IMR-90 (cell line): ENCODE measurements at regions not wholly inside any gene's neighbourhood (a gene's known extent, or its start where the extent isn't known, plus 50 kb on each side); places are given as distances from the start of the nearest gene placed in this dataset.

Experiments used
- ATAC-seq: fragments of 200-7000 bp; cut with Tn5 transposase; 2 replicates; pipeline ENCODE4 v1.9.1; 2020; ENCODE audit warnings: low read depth, mild to moderate bottlenecking, moderate library complexity
- BruUV-seq: library from RNA; stranded (reverse); fragments of 400-500 nt; replicated peaks from 2 replicates; lab custom pipeline; 2021; lab: Mats Ljungman, UMichigan
- CTCF ChIA-PET: fragments of 300-600 bp; formaldehyde crosslinking; extraction: SDS; loops from one replicate; lab custom pipeline; 2021; ENCODE audit warnings: antibody characterized with exemption; lab: Yijun Ruan, JAX
- POLR2A ChIA-PET: fragments of 300-600 bp; sonication (Branson Sonifier 250); formaldehyde crosslinking; loops from one replicate; lab custom pipeline; 2022; ENCODE audit warnings: antibody characterized with exemption; ENCODE audit not compliant: unreplicated experiment; lab: Charles Lee
- DNase-seq: peaks from one replicate; pipeline ENCODE4 v3.0.0; 2013
- H2AFZ ChIP-seq: replicated peaks from 2 replicates; pipeline ENCODE3; 2013; ENCODE audit warnings: low read length, mild to moderate bottlenecking; ENCODE audit not compliant: poor library complexity
- H2AK5ac ChIP-seq: 2 replicates; pipeline ENCODE4 v1.6.1; 2013; ENCODE audit warnings: low read depth, low read length, inconsistent platforms
- H2AK9ac ChIP-seq: replicated peaks from 2 replicates; pipeline ENCODE3; 2013; ENCODE audit warnings: mild to moderate bottlenecking, low read depth, low read length, moderate library complexity; ENCODE audit not compliant: poor library complexity
- H2BK120ac ChIP-seq: 2 replicates; pipeline ENCODE4 v1.6.1; 2013; ENCODE audit warnings: low read depth, low read length, inconsistent platforms
- H2BK15ac ChIP-seq: 3 replicates; pipeline ENCODE4 v1.6.1; 2013; ENCODE audit warnings: low read depth, low read length, inconsistent platforms
- H2BK20ac ChIP-seq: 2 replicates; pipeline ENCODE4 v1.6.1; 2013; ENCODE audit warnings: low read depth, mild to moderate bottlenecking, inconsistent platforms, low read length, moderate library complexity
- H2BK5ac ChIP-seq: 2 replicates; pipeline ENCODE4 v1.6.1; 2013; ENCODE audit warnings: mild to moderate bottlenecking, low read depth, low read length, inconsistent platforms; ENCODE audit not compliant: poor library complexity, severe bottlenecking
- H3K14ac ChIP-seq: replicated peaks from 2 replicates; pipeline ENCODE4 v1.6.1; 2013; ENCODE audit warnings: low read depth, low read length, inconsistent platforms
- H3K18ac ChIP-seq: 2 replicates; pipeline ENCODE4 v1.6.1; 2013; ENCODE audit warnings: low read depth, low read length, control low read depth
- H3K23ac ChIP-seq: 2 replicates; pipeline ENCODE4 v1.6.1; 2013; ENCODE audit warnings: low read depth, low read length, inconsistent platforms
- H3K27ac ChIP-seq: 2 replicates; pipeline ENCODE4 v1.5.1; 2013; ENCODE audit warnings: mild to moderate bottlenecking, control low read depth, low read length; ENCODE audit not compliant: insufficient read depth
- H3K27me3 ChIP-seq: 2 replicates; pipeline ENCODE4 v1.6.1; 2013; ENCODE audit warnings: low read length; ENCODE audit not compliant: control insufficient read depth, insufficient read depth
- H3K36me3 ChIP-seq: 2 replicates; pipeline ENCODE4 v1.6.1; 2013; ENCODE audit warnings: low read length, mixed read lengths; ENCODE audit not compliant: control insufficient read depth, insufficient read depth
- H3K4ac ChIP-seq: 2 replicates; pipeline ENCODE4 v1.6.1; 2013; ENCODE audit warnings: low read depth, low read length, inconsistent platforms
- H3K4me1 ChIP-seq: 2 replicates; pipeline ENCODE4 v1.6.1; 2013; ENCODE audit warnings: low read length, mixed read lengths; ENCODE audit not compliant: control insufficient read depth, insufficient read depth
- H3K4me2 ChIP-seq: 2 replicates; pipeline ENCODE4 v1.6.1; 2013; ENCODE audit warnings: low read depth, mild to moderate bottlenecking, control low read depth, low read length, moderate library complexity
- H3K4me3 ChIP-seq: 2 replicates; pipeline ENCODE4 v1.5.1; 2013; ENCODE audit warnings: low read depth, mild to moderate bottlenecking, control low read depth, low read length, moderate library complexity; ENCODE audit not compliant: insufficient read depth
- H3K56ac ChIP-seq: 2 replicates; pipeline ENCODE4 v1.6.1; 2013; ENCODE audit warnings: low read length, inconsistent platforms; ENCODE audit not compliant: insufficient read depth; ENCODE audit errors: extremely low read depth
- H3K79me1 ChIP-seq, 2 experiments: 2 replicates each; pipeline ENCODE4 v1.6.1; 2013; ENCODE audit warnings: low read length in 2 of 2, inconsistent platforms in 1 of 2, low read depth in 1 of 2
- H3K9ac ChIP-seq: 2 replicates; pipeline ENCODE4 v1.6.1; 2013; ENCODE audit warnings: low read depth, low read length, control low read depth
- H3K9me1 ChIP-seq: 2 replicates; pipeline ENCODE4 v1.6.1; 2013; ENCODE audit warnings: low read length, inconsistent platforms; ENCODE audit not compliant: insufficient read depth
- H3K9me3 ChIP-seq: 2 replicates; pipeline ENCODE4 v1.6.1; 2013; ENCODE audit warnings: low read length; ENCODE audit not compliant: control insufficient read depth, insufficient read depth
- H4K20me1 ChIP-seq: 2 replicates; pipeline ENCODE4 v1.6.1; 2013; ENCODE audit warnings: low read length, inconsistent platforms; ENCODE audit not compliant: insufficient read depth
- H4K5ac ChIP-seq: 2 replicates; pipeline ENCODE4 v1.6.1; 2013; ENCODE audit warnings: mild to moderate bottlenecking, low read depth, low read length, control low read depth
- H4K8ac ChIP-seq, 2 experiments: 2 replicates each; pipeline ENCODE4 v1.6.1; 2013; ENCODE audit warnings: low read depth in 2 of 2, low read length in 2 of 2, control low read depth in 1 of 2, inconsistent platforms in 1 of 2
- H4K91ac ChIP-seq: 2 replicates; pipeline ENCODE4 v1.6.1; 2013; ENCODE audit warnings: low read depth, low read length, inconsistent platforms; ENCODE audit not compliant: insufficient read depth
- BHLHE40 ChIP-seq: fragments of 150-350 bp; IDR thresholded peaks from 2 replicates; pipeline ENCODE4 v1.6.1; 2016; ENCODE audit warnings: mild to moderate bottlenecking, low read depth, low read length
- CHD1 ChIP-seq: IDR thresholded peaks from 2 replicates; pipeline ENCODE4 v1.6.1; 2012; ENCODE audit warnings: low read depth, low read length, improper control_type of control experiment
- ELK1 ChIP-seq: fragments of 150-350 bp; IDR thresholded peaks from 2 replicates; pipeline ENCODE4 v1.6.1; 2016; ENCODE audit warnings: low read depth, mild to moderate bottlenecking, low read length, moderate library complexity, borderline replicate concordance
- FOS ChIP-seq: fragments of 150-350 bp; IDR thresholded peaks from 2 replicates; pipeline ENCODE4 v1.6.1; 2016; ENCODE audit warnings: low read depth, low read length
- MAZ ChIP-seq: IDR thresholded peaks from 2 replicates; pipeline ENCODE4 v1.6.1; 2012; ENCODE audit warnings: low read depth, mild to moderate bottlenecking, low read length, improper control_type of control experiment, moderate library complexity, borderline replicate concordance
- MXI1 ChIP-seq: IDR thresholded peaks from 2 replicates; pipeline ENCODE4 v1.6.1; 2012; ENCODE audit warnings: low read depth, mild to moderate bottlenecking, low read length, moderate library complexity, borderline replicate concordance
- NFE2L2 ChIP-seq: fragments of 150-350 bp; IDR thresholded peaks from 2 replicates; pipeline ENCODE4 v1.6.1; 2016; ENCODE audit warnings: low read depth, mild to moderate bottlenecking, low read length
- POLR2A ChIP-seq: IDR thresholded peaks from 2 replicates; pipeline ENCODE4 v1.6.1; 2012; ENCODE audit warnings: mild to moderate bottlenecking, low read depth, low read length
- RCOR1 ChIP-seq: IDR thresholded peaks from 2 replicates; pipeline ENCODE4 v1.6.1; 2012; ENCODE audit warnings: mild to moderate bottlenecking, low read length, improper control_type of control experiment; ENCODE audit not compliant: insufficient replicate concordance
- RFX5 ChIP-seq: IDR thresholded peaks from 2 replicates; pipeline ENCODE4 v1.8.0; 2012; ENCODE audit warnings: low read depth, mild to moderate bottlenecking, low read length, moderate library complexity
- USF2 ChIP-seq: fragments of 150-350 bp; IDR thresholded peaks from 2 replicates; pipeline ENCODE4 v1.6.1; 2017; ENCODE audit warnings: mild to moderate bottlenecking, antibody characterized with exemption, low read length, low read depth
- WGBS, 2 experiments: methylation state at CpG; one replicate each; pipeline versions ENCODE4 v1.1.5 to v1.1.7; 2013; ENCODE audit warnings: missing lambda C conversion rate in 2 of 2; ENCODE audit not compliant: insufficient read length in 1 of 2; ENCODE audit errors: extremely low coverage in 2 of 2; 5-methylcytosine and 5-hydroxymethylcytosine counted together
- dilution Hi-C: fragments of 300-500 bp; cut with HindIII; formaldehyde crosslinking; loops from one replicate; pipeline ENCODE4 v1.14.3; 2018; ENCODE audit warnings: low sequenced_read_pairs; ENCODE audit not compliant: unreplicated experiment
- in situ Hi-C: fragments of 300-500 bp; cut with MboI; formaldehyde crosslinking; loops from 3 replicates; pipeline ENCODE4 v1.14.3; 2019; ENCODE audit warnings: low sequenced_read_pairs, inconsistent platforms, mixed read lengths
- intact Hi-C: fragments of 100-400 bp; cut with micrococcal nuclease; formaldehyde crosslinking; loops from 2 replicates; pipeline ENCODE4 v1.10.0; 2022
- TF ChIP-seq, protein P1 (sequence below): conservative IDR thresholded peaks from 2 replicates; pipeline ENCODE4 v1.5.1; 2012; ENCODE audit warnings: mild to moderate bottlenecking, low read depth, low read length, improper control_type of control experiment

GRCh38 chr9:7370988-7371387, 428.6 kb downstream of the DMAC1 start:
- Histone ChIP-seq H3K4me3 (no peak overlapping the region), H2AK5ac (no peak overlapping the region), H3K27me3 (no peaks in the 10 kb centered on the region), H3K27ac (peak overlapping the region; percentile 29; the same call in 1 of the 2 replicates), H3K56ac (no peak overlapping the region), H4K8ac (no peak overlapping the region), H2BK120ac (peak overlapping the region; percentile 62), H3K9me3 (no peaks in the 10 kb centered on the region), H3K14ac (no peak overlapping the region; the same call in 1 of the 2 replicates), H3K36me3 (no peaks in the 10 kb centered on the region), H3K9me1 (no peaks in the 10 kb centered on the region), H2BK15ac (peak overlapping the region; percentile 38; the same call in 2 of the 3 replicates), H2BK5ac (no peak overlapping the region), H3K4me1 (peaks cover 17% of the 10 kb centered on the region), H3K23ac (0 out of 2 replicates have a peak overlapping the region, but pooled peaks have one; percentile 34), H2BK20ac (peak overlapping the region; percentile 27; the same call in 1 of the 2 replicates), H3K9ac (no peak overlapping the region), H3K4ac (no peak overlapping the region), H3K79me1 (no peaks in the 10 kb centered on the region), H3K4me2 (no peak overlapping the region), H4K5ac (no peak overlapping the region), H3K18ac (peak overlapping the region; percentile 71; the same call in 1 of the 2 replicates), H2AFZ (no peak overlapping the region), H4K91ac (no peak overlapping the region), H2AK9ac (no peak overlapping the region), H4K20me1 (no peaks in the 10 kb centered on the region)
- BruUV-seq: no TSS peak
- TF ChIP-seq POLR2A: no peak
- no peak for TF ChIP-seq RCOR1
- no peak for TF ChIP-seq RFX5
- no peak for TF ChIP-seq USF2
- TF ChIP-seq MXI1: no peak
- no peak for TF ChIP-seq NFE2L2
- no peak for TF ChIP-seq BHLHE40
- TF ChIP-seq MAZ: no peak
- TF ChIP-seq CHD1: no peak
- TF ChIP-seq, protein P1, sequence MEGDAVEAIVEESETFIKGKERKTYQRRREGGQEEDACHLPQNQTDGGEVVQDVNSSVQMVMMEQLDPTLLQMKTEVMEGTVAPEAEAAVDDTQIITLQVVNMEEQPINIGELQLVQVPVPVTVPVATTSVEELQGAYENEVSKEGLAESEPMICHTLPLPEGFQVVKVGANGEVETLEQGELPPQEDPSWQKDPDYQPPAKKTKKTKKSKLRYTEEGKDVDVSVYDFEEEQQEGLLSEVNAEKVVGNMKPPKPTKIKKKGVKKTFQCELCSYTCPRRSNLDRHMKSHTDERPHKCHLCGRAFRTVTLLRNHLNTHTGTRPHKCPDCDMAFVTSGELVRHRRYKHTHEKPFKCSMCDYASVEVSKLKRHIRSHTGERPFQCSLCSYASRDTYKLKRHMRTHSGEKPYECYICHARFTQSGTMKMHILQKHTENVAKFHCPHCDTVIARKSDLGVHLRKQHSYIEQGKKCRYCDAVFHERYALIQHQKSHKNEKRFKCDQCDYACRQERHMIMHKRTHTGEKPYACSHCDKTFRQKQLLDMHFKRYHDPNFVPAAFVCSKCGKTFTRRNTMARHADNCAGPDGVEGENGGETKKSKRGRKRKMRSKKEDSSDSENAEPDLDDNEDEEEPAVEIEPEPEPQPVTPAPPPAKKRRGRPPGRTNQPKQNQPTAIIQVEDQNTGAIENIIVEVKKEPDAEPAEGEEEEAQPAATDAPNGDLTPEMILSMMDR: no peak
- no peak for TF ChIP-seq FOS
- TF ChIP-seq ELK1: no peak
- ChIA-PET CTCF (no interaction called here), POLR2A (no interaction called here)
- dilution Hi-C loops: no loop called here
- in situ Hi-C loops: no loop called here
- ATAC-seq: no peak
- intact Hi-C loops: no loop called here
- no peak for DNase-seq
- WGBS, 2 experiments: 67% methylated on average over 1 of the region's 3 CpGs; no CpG with 5 or more reads in 1 of the 2 experiments
